GM21447 (cell line): ENCODE measurements at regions not wholly inside any gene's neighbourhood (a gene's known extent, or its start where the extent isn't known, plus 50 kb on each side); places are given as distances from the start of the nearest gene placed in this dataset.

Experiments
- ATAC-seq: cut with Tn5 transposase; IDR thresholded peaks from one replicate; pipeline ENCODE4 v1.9.1; 2021; ENCODE audit not compliant: unreplicated experiment

DNA sequence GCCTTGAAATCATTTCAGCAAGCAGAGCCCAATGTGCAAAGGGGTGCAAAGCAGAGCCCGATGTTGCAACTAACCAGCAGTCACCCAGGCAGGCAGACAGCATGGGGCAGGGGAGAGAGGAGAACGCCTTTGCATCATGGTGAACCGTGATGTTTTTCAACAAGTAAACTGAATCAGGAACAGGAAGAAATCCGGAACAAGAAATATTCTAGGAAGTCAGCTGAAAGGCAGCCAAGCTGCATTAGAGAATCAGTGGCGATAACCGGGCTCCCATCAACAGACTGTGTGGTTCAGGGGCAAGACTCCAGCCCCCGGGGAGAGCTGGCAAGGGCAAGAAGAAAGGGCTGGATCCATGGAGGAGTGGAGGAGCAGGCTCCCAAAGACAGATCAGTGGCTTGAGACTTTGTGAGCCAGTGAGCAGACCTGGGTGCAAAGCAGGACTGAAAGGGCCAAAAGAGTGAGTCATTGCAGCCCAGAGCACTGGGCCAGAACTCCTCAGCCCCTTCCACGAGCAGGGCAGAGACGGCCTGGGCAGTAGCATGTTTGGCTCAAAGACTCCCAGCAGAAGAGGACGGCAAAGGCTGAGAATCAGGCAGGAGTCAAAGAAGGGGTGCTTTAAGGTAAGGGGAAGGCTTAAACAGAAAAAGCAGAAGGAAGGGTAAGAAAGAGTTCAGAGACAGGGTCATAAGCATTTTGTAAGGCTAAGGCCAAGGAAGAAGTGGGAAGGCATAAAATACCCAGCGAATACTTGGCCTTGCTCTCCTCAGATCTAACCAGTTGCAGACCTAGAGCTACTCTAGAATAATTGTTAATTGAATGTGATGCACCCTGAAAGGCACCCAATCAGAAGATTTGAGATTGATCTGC is 155.0 kb downstream of the SETD4 start:
- ATAC-seq: no peak

DNA sequence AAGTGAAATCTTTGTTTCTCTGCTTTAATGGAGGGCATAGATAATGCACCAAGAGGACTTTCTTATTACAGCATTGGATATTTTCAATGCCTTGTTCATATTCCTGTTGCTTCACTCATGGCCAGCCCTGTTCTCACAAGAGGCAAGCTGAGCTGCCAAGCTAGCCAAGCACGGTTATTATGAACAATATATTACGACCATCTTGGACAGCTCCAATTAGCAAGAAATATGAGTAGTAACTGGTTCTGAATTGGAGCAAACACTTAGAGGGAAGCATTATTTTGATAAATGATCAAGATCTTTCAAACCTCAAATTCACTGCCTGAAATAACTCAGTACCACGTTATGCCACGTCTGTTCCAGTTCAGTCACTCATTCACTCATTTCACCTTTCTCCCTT is 159.8 kb downstream of the SETD4 start:
- ATAC-seq: no peak

DNA sequence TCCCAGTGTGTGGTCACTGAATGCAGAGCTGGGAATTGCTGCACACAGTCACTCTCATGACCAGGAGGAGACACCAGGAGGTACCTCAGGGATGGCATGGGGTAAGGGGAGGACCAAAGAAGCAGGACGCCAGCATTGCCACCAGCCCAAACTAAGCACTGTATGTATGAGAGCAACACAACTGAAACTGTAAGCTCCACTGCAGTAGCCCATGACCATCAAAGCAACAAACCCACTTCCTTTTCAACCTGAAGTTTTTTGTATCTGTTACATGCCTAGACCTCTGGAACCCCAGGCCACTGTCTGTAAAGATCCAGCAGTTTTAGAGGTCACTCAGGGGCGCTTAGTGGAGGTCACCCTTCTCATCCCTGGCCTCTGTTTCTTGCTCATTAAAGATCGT is 164.3 kb downstream of the SETD4 start:
- peak; percentile 69 for ATAC-seq

DNA sequence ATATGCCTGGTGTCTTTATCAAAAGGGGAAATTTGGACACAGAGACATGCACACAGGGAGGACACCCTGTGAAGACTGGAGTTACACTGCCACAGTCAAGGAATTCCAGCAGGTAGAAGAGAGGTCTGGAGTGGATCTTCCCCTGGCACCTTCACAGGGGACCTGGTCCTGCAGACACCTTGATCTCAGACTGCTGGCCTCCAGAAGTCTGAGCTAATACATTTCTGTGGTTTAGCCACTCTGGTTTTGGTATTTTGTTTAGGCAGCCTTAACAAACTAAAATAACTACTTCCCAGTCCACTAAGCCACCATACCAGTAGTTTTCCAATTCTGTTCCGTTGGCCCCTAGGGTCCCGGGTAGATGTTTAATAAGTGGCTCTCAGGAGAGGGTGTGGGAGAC is 164.7 kb downstream of the SETD4 start:
- no peak for ATAC-seq

- ATAC-seq: no peak
These were observed 167.2 kb downstream of the SETD4 start for GRCh38 chr21:35893156-35893555.

GRCh38 chr21:35886887-35887286 is 173.4 kb downstream of the SETD4 start:
- ATAC-seq: no peak

GRCh38 chr21:35885942-35886541 is 174.3 kb downstream of the SETD4 start:
- no peak for ATAC-seq

GRCh38 chr21:35882791-35883240 is 177.5 kb downstream of the SETD4 start:
- ATAC-seq: no peak

GRCh38 chr21:35873441-35873840 is 186.9 kb downstream of the SETD4 start:
- no peak for ATAC-seq

GRCh38 chr21:35871906-35872305 is 188.4 kb downstream of the SETD4 start:
- no peak for ATAC-seq

DNA sequence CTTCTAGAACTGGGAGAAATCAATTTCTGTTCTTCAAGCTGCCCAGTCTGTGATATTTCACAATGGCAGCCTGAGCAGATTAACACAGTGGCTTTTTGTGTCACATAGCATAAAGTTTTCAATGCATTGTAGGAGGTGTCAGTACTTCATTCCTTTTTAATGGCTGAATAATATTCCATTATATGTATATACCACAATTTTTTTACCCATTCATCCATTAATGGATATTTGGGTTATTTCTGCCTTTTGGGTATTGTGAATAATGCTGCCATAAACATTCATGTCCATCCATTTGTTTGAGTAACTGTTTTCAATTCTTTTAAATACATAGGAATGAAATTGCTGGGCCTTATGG is 191.5 kb downstream of the SETD4 start:
- no peak for ATAC-seq

GRCh38 chr21:35868005-35868868 is 192.1 kb downstream of the SETD4 start:
- ATAC-seq: no peak

- no peak for ATAC-seq
These were observed 196.3 kb downstream of the SETD4 start for GRCh38 chr21:35864039-35864438.

GRCh38 chr21:35862969-35863368 is 197.4 kb downstream of the SETD4 start:
- ATAC-seq: no peak

DNA sequence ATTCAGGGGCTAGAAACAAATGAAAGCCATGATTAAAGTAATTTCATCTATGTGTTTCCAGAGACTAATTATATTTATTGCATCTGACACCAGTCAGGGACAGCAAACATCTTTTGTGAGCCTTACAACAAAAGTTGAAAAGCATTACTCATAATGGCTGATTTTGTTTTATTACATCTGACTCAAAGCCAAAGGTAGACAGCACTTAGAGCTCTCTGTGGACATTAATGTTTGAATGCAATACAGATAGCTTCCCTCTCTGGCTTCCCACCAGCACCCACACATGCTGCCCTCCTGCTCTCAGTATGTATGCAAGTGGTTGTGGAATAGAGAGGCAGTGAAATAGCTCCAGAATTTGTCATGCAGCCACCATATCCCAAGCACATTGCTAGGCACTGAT is 198.7 kb downstream of the SETD4 start:
- ATAC-seq: no peak

DNA sequence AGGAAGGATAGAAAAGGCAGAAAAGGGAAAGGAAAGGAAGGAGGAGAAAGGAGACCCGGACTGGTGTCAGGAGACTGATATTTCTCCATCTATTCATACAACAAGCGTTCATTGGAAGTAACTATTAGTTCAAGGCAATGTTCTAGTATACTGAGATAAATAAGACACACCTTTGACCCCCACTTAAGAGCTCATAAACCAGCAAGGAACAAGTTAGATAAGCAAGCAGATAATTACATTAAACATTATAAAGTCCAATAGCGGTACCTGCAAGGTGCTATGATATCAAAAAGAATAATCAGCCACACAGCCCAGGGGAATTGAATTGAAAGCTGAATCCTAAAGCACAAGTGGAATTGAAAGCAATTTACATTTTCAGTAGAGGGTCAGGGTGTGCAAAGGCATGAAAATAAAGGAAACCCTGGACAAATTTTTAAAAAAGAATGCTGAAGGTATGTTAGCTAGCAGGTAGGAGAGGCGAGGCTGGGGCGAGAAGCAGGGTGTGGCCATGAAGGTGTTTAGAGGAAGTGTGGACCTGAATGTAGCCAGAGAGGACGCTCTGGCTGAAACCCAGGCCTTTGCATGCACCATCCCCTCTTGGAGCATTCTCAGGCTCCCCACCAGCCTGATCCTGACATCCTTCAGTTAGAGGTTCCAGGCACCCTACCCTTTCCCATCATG is 200.0 kb downstream of the SETD4 start:
- no peak for ATAC-seq

DNA sequence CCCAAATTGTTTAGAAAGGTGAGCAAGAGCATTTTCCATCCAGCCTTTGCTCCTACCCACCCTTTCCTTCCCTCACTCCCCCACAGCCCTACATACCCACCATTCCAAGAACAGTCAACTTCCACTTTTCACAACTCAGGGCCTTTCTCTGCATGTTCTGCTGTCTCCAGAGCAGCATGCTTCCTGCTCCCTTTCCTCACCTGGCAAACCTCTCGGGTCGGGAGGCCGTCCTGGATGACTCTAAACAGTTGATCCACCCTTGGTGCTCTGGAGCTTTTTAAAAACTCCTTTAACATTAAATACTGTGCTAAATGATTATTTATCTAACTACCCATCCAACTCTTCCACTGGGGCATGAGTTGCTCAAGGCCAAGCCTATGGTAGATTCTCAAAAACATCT is 200.6 kb downstream of the SETD4 start:
- no peak for ATAC-seq

DNA sequence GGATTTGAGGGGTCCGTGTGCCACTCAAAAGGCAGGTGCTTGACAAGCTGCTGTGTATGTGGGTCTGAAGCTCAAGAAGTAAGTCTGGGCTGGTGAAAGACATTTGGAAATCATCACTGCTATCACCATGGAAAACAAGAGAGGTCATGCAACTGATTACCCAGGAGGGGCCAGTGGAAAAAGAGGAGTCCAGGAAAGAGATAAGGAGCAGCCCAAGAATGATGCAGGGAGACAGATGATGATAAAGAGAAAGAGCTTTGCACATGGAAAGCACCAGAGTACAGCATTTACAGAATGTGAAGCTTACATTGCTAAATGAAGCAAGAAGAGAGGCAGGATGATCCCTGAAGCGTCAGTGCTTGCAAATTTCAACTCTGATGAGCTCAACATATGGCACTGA is 203.2 kb downstream of the SETD4 start:
- no peak for ATAC-seq

- ATAC-seq: no peak
These were observed 204.8 kb downstream of the SETD4 start for GRCh38 chr21:35855484-35855883.

DNA sequence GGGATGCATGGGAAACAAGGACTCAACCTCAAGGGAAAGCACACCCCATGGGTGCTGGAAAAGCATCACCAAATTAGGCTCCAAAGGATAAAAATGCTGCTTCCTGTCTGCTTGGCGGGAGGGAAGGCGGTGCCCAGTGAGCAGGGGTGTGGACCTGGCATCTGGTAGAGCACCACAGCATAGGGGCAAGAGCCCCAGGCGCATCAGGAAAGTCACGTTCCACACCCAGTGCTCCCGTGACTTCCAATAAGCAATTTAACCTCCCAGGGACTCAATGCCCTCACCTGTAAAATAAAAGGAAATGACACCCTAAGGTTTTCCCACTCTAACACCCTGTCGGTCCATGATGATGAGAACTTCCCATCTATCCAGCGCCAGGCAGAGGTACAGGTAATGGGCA is 206.0 kb downstream of the SETD4 start:
- ATAC-seq: no peak
